Tibial nerve (tissue), 3 donors: ENCODE measurements at regions not wholly inside any gene's neighbourhood (a gene's known extent, or its start where the extent isn't known, plus 50 kb on each side); places are given as distances from the start of the nearest gene placed in this dataset.

Experiments used
- EP300 ChIP-seq, 2 donors: sonication (generic); formaldehyde crosslinking; IDR thresholded peaks; one replicate each; pipeline ENCODE4 v1.6.1; 2017; ENCODE audit warnings: antibody characterized with exemption in 2 of 2, mild to moderate bottlenecking in 1 of 2
- POLR2A ChIP-seq, 2 donors: fragments of 450-650 bp; IDR thresholded peaks; one replicate each; pipeline ENCODE4 v1.6.1; 2017; ENCODE audit warnings: antibody characterized with exemption in 2 of 2, mild to moderate bottlenecking in 2 of 2, moderate library complexity in 2 of 2

- TF ChIP-seq POLR2A (IDR thresholded peaks at IDR 0.05) (no peak), EP300 (IDR thresholded peaks at IDR 0.05) (no peak)
These were observed 108.0 kb upstream of the SYN3 start for GRCh38 chr22:33166206-33166605.
